IMR-90 (cell line): ENCODE measurements at regions not wholly inside any gene's neighbourhood (a gene's known extent, or its start where the extent isn't known, plus 50 kb on each side); places are given as distances from the start of the nearest gene placed in this dataset.

Experiments used
- ATAC-seq: fragments of 200-7000 bp; cut with Tn5 transposase; 2 replicates; pipeline ENCODE4 v1.9.1; 2020; ENCODE audit warnings: low read depth, mild to moderate bottlenecking, moderate library complexity
- BruUV-seq: library from RNA; stranded (reverse); fragments of 400-500 nt; replicated peaks from 2 replicates; lab custom pipeline; 2021; lab: Mats Ljungman, UMichigan
- CTCF ChIA-PET: fragments of 300-600 bp; formaldehyde crosslinking; extraction: SDS; loops from one replicate; lab custom pipeline; 2021; ENCODE audit warnings: antibody characterized with exemption; lab: Yijun Ruan, JAX
- POLR2A ChIA-PET: fragments of 300-600 bp; sonication (Branson Sonifier 250); formaldehyde crosslinking; loops from one replicate; lab custom pipeline; 2022; ENCODE audit warnings: antibody characterized with exemption; ENCODE audit not compliant: unreplicated experiment; lab: Charles Lee
- DNase-seq: peaks from one replicate; pipeline ENCODE4 v3.0.0; 2013
- H2AFZ ChIP-seq: replicated peaks from 2 replicates; pipeline ENCODE3; 2013; ENCODE audit warnings: low read length, mild to moderate bottlenecking; ENCODE audit not compliant: poor library complexity
- H2AK5ac ChIP-seq: 2 replicates; pipeline ENCODE4 v1.6.1; 2013; ENCODE audit warnings: low read depth, low read length, inconsistent platforms
- H2AK9ac ChIP-seq: replicated peaks from 2 replicates; pipeline ENCODE3; 2013; ENCODE audit warnings: mild to moderate bottlenecking, low read depth, low read length, moderate library complexity; ENCODE audit not compliant: poor library complexity
- H2BK120ac ChIP-seq: 2 replicates; pipeline ENCODE4 v1.6.1; 2013; ENCODE audit warnings: low read depth, low read length, inconsistent platforms
- H2BK15ac ChIP-seq: 3 replicates; pipeline ENCODE4 v1.6.1; 2013; ENCODE audit warnings: low read depth, low read length, inconsistent platforms
- H2BK20ac ChIP-seq: 2 replicates; pipeline ENCODE4 v1.6.1; 2013; ENCODE audit warnings: low read depth, mild to moderate bottlenecking, inconsistent platforms, low read length, moderate library complexity
- H2BK5ac ChIP-seq: 2 replicates; pipeline ENCODE4 v1.6.1; 2013; ENCODE audit warnings: mild to moderate bottlenecking, low read depth, low read length, inconsistent platforms; ENCODE audit not compliant: poor library complexity, severe bottlenecking
- H3K14ac ChIP-seq: replicated peaks from 2 replicates; pipeline ENCODE4 v1.6.1; 2013; ENCODE audit warnings: low read depth, low read length, inconsistent platforms
- H3K18ac ChIP-seq: 2 replicates; pipeline ENCODE4 v1.6.1; 2013; ENCODE audit warnings: low read depth, low read length, control low read depth
- H3K23ac ChIP-seq: 2 replicates; pipeline ENCODE4 v1.6.1; 2013; ENCODE audit warnings: low read depth, low read length, inconsistent platforms
- H3K27ac ChIP-seq: 2 replicates; pipeline ENCODE4 v1.5.1; 2013; ENCODE audit warnings: mild to moderate bottlenecking, control low read depth, low read length; ENCODE audit not compliant: insufficient read depth
- H3K27me3 ChIP-seq: 2 replicates; pipeline ENCODE4 v1.6.1; 2013; ENCODE audit warnings: low read length; ENCODE audit not compliant: control insufficient read depth, insufficient read depth
- H3K36me3 ChIP-seq: 2 replicates; pipeline ENCODE4 v1.6.1; 2013; ENCODE audit warnings: low read length, mixed read lengths; ENCODE audit not compliant: control insufficient read depth, insufficient read depth
- H3K4ac ChIP-seq: 2 replicates; pipeline ENCODE4 v1.6.1; 2013; ENCODE audit warnings: low read depth, low read length, inconsistent platforms
- H3K4me1 ChIP-seq: 2 replicates; pipeline ENCODE4 v1.6.1; 2013; ENCODE audit warnings: low read length, mixed read lengths; ENCODE audit not compliant: control insufficient read depth, insufficient read depth
- H3K4me2 ChIP-seq: 2 replicates; pipeline ENCODE4 v1.6.1; 2013; ENCODE audit warnings: low read depth, mild to moderate bottlenecking, control low read depth, low read length, moderate library complexity
- H3K4me3 ChIP-seq: 2 replicates; pipeline ENCODE4 v1.5.1; 2013; ENCODE audit warnings: low read depth, mild to moderate bottlenecking, control low read depth, low read length, moderate library complexity; ENCODE audit not compliant: insufficient read depth
- H3K56ac ChIP-seq: 2 replicates; pipeline ENCODE4 v1.6.1; 2013; ENCODE audit warnings: low read length, inconsistent platforms; ENCODE audit not compliant: insufficient read depth; ENCODE audit errors: extremely low read depth
- H3K79me1 ChIP-seq, 2 experiments: 2 replicates each; pipeline ENCODE4 v1.6.1; 2013; ENCODE audit warnings: low read length in 2 of 2, inconsistent platforms in 1 of 2, low read depth in 1 of 2
- H3K9ac ChIP-seq: 2 replicates; pipeline ENCODE4 v1.6.1; 2013; ENCODE audit warnings: low read depth, low read length, control low read depth
- H3K9me1 ChIP-seq: 2 replicates; pipeline ENCODE4 v1.6.1; 2013; ENCODE audit warnings: low read length, inconsistent platforms; ENCODE audit not compliant: insufficient read depth
- H3K9me3 ChIP-seq: 2 replicates; pipeline ENCODE4 v1.6.1; 2013; ENCODE audit warnings: low read length; ENCODE audit not compliant: control insufficient read depth, insufficient read depth
- H4K20me1 ChIP-seq: 2 replicates; pipeline ENCODE4 v1.6.1; 2013; ENCODE audit warnings: low read length, inconsistent platforms; ENCODE audit not compliant: insufficient read depth
- H4K5ac ChIP-seq: 2 replicates; pipeline ENCODE4 v1.6.1; 2013; ENCODE audit warnings: mild to moderate bottlenecking, low read depth, low read length, control low read depth
- H4K8ac ChIP-seq, 2 experiments: 2 replicates each; pipeline ENCODE4 v1.6.1; 2013; ENCODE audit warnings: low read depth in 2 of 2, low read length in 2 of 2, control low read depth in 1 of 2, inconsistent platforms in 1 of 2
- H4K91ac ChIP-seq: 2 replicates; pipeline ENCODE4 v1.6.1; 2013; ENCODE audit warnings: low read depth, low read length, inconsistent platforms; ENCODE audit not compliant: insufficient read depth
- BHLHE40 ChIP-seq: fragments of 150-350 bp; IDR thresholded peaks from 2 replicates; pipeline ENCODE4 v1.6.1; 2016; ENCODE audit warnings: mild to moderate bottlenecking, low read depth, low read length
- CHD1 ChIP-seq: IDR thresholded peaks from 2 replicates; pipeline ENCODE4 v1.6.1; 2012; ENCODE audit warnings: low read depth, low read length, improper control_type of control experiment
- CTCF ChIP-seq: conservative IDR thresholded peaks from 2 replicates; pipeline ENCODE4 v1.5.1; 2012; ENCODE audit warnings: mild to moderate bottlenecking, low read depth, low read length, improper control_type of control experiment
- FOS ChIP-seq: fragments of 150-350 bp; IDR thresholded peaks from 2 replicates; pipeline ENCODE4 v1.6.1; 2016; ENCODE audit warnings: low read depth, low read length
- MXI1 ChIP-seq: IDR thresholded peaks from 2 replicates; pipeline ENCODE4 v1.6.1; 2012; ENCODE audit warnings: low read depth, mild to moderate bottlenecking, low read length, moderate library complexity, borderline replicate concordance
- NFE2L2 ChIP-seq: fragments of 150-350 bp; IDR thresholded peaks from 2 replicates; pipeline ENCODE4 v1.6.1; 2016; ENCODE audit warnings: low read depth, mild to moderate bottlenecking, low read length
- POLR2A ChIP-seq: IDR thresholded peaks from 2 replicates; pipeline ENCODE4 v1.6.1; 2012; ENCODE audit warnings: mild to moderate bottlenecking, low read depth, low read length
- USF2 ChIP-seq: fragments of 150-350 bp; IDR thresholded peaks from 2 replicates; pipeline ENCODE4 v1.6.1; 2017; ENCODE audit warnings: mild to moderate bottlenecking, antibody characterized with exemption, low read length, low read depth
- WGBS, 2 experiments: methylation state at CpG; one replicate each; pipeline versions ENCODE4 v1.1.5 to v1.1.7; 2013; ENCODE audit warnings: missing lambda C conversion rate in 2 of 2; ENCODE audit not compliant: insufficient read length in 1 of 2; ENCODE audit errors: extremely low coverage in 2 of 2; 5-methylcytosine and 5-hydroxymethylcytosine counted together
- dilution Hi-C: fragments of 300-500 bp; cut with HindIII; formaldehyde crosslinking; loops from one replicate; pipeline ENCODE4 v1.14.3; 2018; ENCODE audit warnings: low sequenced_read_pairs; ENCODE audit not compliant: unreplicated experiment
- in situ Hi-C: fragments of 300-500 bp; cut with MboI; formaldehyde crosslinking; loops from 3 replicates; pipeline ENCODE4 v1.14.3; 2019; ENCODE audit warnings: low sequenced_read_pairs, inconsistent platforms, mixed read lengths
- intact Hi-C: fragments of 100-400 bp; cut with micrococcal nuclease; formaldehyde crosslinking; loops from 2 replicates; pipeline ENCODE4 v1.10.0; 2022

- intact Hi-C loops = no loop called here
- no peak overlapping the region for H2AK5ac ChIP-seq
- H3K4ac ChIP-seq = no peak overlapping the region
- H3K18ac ChIP-seq = no peak overlapping the region
- no peak overlapping the region for H3K56ac ChIP-seq
- no peak overlapping the region for H2BK120ac ChIP-seq
- CTCF ChIA-PET = no interaction called here
- no peak overlapping the region for H4K8ac ChIP-seq
- no peak overlapping the region for H3K9ac ChIP-seq
- no peak overlapping the region for H2BK5ac ChIP-seq
- H3K14ac ChIP-seq = no peak overlapping the region
- H3K4me3 ChIP-seq = no peak overlapping the region
- in situ Hi-C loops = no loop called here
- no peak overlapping the region for H3K4me2 ChIP-seq
- WGBS, 2 experiments = 100% methylated on average over 2 of the region's 3 CpGs; no CpG with 5 or more reads in 1 of the 2 experiments
- dilution Hi-C loops = no loop called here
- no peak overlapping the region for H2BK15ac ChIP-seq
- H3K4me1 ChIP-seq = no peaks in the 10 kb centered on the region
- no peaks in the 10 kb centered on the region for H3K36me3 ChIP-seq
- H3K27ac ChIP-seq = no peak overlapping the region
- H2AK9ac ChIP-seq = no peak overlapping the region
- no peak overlapping the region for H4K5ac ChIP-seq
- BruUV-seq = no TSS peak
- H4K91ac ChIP-seq = no peak overlapping the region
- H3K9me3 ChIP-seq = no peaks in the 10 kb centered on the region
- H3K27me3 ChIP-seq = peaks cover 4% of the 10 kb centered on the region
- no peak overlapping the region for H2BK20ac ChIP-seq
- no peaks in the 10 kb centered on the region for H3K79me1 ChIP-seq
- H2AFZ ChIP-seq = no peak overlapping the region
- ATAC-seq (no peak), DNase-seq (no peak)
- H4K20me1 ChIP-seq = no peaks in the 10 kb centered on the region
- H3K23ac ChIP-seq = no peak overlapping the region
- POLR2A ChIA-PET = no interaction called here
- no peaks in the 10 kb centered on the region for H3K9me1 ChIP-seq
- TF ChIP-seq USF2 (no peak), MXI1 (no peak), FOS (no peak), CTCF (no peak), NFE2L2 (no peak), POLR2A (no peak), BHLHE40 (no peak), CHD1 (no peak)
These were observed 94.2 kb downstream of the MINAR1 start for GRCh38 chr15:79526376-79526775.
